Stimulated activated CD8-positive, alpha-beta memory T cell treated with anti-CD3 and anti-CD28 coated beads, Interleukin-4, amount 100 ng/mL, for 24 hours (primary cell): ENCODE measurements at regions not wholly inside any gene's neighbourhood (a gene's known extent, or its start where the extent isn't known, plus 50 kb on each side); places are given as distances from the start of the nearest gene placed in this dataset.

ENCODE experiments used
- DNase-seq: peaks from one replicate; pipeline ENCODE4 v3.0.0-alpha.2; 2020; ENCODE audit warnings: low read depth

DNA sequence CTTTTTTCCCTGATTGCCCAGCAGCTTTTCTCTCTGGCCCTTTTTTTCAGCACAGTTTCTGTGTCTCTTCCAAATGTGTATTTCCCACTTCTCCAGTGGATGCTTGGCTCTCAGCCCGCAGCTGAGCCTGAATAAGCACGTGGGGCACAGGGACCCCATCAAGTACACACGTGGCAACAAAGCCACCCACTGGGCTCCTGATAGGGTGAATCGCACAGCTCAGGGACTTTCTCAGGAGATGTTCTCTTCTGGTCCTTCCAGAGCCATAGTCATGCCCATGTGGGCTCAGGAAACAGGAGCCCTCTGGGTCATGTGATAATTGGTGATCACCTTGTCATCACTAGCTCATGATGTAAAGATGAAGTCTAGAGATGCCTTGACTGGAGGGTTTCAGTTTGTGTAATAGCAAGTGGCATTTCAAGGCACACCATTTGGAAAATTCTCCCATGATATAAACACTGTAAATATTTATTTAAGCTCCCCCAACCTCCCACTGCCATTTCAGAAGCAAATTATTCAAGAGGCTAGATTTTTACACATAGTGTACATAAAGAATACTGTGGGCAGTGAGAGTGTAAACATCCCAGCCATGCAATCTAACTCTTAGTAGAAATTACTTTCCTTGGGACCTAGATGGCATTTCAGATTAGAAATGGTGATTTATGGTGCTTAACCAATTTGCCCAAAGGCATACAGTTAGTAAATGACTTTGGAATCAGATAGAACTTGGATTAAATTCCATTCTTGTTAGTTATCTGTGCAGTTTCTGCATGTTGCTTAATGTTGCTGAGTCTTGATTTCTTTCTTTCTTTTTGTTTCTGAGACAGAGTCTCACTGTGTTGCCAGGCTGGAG is 597.5 kb downstream of the SLC4A3 start:
- DNase-seq: no peak

GRCh38 chr2:220226076-220226475 is 598.6 kb downstream of the SLC4A3 start:
- no peak for DNase-seq

- no peak for DNase-seq
Measured at GRCh38 chr2:220226546-220226945, 599.1 kb downstream of the SLC4A3 start.

DNA sequence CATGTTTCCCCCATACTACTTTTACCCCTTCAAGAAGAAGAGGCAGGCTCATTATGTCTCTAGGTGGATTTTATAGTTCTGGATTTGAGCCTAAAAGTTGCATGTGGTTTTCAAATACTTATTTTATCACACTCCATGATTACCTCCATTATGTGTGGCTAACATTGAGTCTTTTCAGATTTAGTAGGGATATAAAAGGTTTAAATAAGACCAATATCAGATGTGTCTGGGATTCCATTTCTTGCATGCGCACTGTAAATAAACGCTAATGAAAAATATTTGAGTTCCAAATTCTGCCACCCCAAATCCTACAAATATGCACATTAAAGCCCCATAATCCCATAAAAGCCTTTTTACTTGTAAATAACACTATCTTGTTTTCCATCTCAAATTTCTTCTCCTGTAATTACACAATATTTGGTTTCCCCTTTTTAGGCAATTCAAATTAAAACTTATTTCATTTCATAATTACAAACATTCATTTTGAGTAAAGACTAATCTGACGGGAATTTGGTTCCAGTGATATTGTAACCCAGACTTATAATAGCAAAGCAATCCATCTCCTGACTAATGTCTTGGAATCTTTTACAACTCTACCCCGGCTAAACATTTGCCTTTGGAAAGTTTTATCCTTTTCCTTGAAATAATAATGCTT is 600.0 kb downstream of the SLC4A3 start:
- no peak for DNase-seq

DNA sequence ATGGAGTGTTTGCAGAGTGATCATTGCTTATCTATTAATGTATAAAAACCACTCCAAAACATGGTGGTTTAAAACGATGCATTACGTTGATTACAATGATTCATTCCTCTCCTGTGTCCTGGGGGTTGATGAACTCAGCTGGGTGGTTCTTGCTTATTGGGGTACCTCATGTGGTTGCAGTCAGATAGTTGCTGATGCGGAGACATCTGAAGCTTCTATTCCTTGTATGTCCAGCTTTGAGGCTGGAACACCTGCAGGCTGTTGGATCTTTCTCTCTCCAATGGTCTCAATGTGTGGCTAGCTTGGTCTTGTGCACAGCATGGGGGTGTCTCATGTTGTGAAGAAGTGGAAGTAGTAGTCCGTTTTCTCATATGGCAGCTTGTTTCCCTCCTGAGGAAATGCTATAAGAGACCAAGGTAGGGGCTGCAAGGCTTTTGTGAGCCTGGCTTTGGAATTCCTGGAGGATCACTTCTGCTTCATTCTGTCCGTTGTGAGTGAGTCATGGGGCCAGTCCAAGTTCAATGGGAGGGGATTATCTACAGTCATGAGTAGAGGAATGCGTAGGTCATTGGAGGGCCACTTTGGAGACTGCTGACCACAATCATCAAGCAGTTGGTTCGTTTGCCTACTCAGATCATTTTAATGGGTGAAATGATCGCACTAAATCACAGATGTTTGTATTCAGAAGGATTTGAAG is 601.0 kb downstream of the SLC4A3 start:
- no peak for DNase-seq

DNA sequence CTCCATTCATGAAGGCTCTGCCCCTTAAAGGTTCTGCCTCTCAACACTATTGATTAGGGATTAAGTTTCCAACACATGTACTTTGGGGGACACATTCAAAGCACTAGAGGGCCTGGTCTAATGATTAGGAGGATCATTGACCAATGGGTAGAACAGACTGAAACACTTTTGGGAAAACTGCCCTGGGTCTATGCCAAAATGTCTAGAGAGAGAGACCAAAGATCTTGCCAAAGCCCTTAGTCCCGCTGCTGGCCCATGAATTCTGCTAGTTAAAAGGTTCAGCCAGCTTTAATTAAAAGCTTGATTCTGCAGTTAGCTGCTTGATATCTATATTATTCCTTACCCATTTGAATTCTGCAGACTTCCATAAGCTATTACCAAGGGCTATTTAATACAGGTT is 613.2 kb downstream of the SLC4A3 start:
- DNase-seq: no peak

GRCh38 chr2:220241423-220241822 is 614.0 kb downstream of the SLC4A3 start:
- DNase-seq: no peak

DNA sequence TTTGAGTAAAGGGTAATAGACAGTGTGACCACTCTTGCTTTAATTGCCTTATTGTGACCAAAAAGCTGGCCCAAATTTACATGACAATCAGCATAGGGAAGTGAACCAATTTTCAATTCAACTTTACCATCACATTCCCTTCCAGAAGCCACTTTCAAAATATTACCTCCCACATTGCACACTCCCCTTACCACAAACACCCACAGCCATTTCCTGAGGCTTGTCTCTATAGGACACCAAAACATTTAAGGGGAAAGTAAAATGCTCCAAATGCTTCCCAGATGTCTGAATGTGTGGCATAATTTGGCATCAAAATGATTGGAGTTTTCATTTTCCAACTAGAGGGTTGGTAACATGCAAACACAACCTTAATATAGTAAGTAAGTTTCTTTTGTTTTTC is 616.1 kb downstream of the SLC4A3 start:
- DNase-seq: no peak

DNA sequence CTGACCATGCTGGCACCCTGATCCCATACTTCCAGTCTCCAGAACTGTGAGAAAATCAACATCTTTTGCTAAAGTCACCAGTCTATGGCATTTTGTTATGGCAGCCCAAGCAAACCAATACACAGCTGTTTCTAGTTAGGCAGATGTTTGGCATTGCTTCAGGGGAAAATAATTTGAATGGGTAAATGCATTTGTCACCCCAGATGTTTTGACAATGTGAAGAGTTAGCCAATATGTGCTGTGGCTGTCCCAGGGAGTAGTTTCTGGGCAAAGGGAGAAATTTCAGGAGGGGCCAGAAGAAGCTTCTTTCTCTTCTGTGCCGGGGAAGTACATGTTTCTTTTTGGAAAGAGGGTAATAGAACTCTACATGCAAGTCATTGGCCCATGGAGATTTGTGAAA is 619.0 kb downstream of the SLC4A3 start:
- no peak for DNase-seq

- no peak for DNase-seq
Measured at GRCh38 chr2:220247588-220248350, 620.3 kb downstream of the SLC4A3 start.

DNA sequence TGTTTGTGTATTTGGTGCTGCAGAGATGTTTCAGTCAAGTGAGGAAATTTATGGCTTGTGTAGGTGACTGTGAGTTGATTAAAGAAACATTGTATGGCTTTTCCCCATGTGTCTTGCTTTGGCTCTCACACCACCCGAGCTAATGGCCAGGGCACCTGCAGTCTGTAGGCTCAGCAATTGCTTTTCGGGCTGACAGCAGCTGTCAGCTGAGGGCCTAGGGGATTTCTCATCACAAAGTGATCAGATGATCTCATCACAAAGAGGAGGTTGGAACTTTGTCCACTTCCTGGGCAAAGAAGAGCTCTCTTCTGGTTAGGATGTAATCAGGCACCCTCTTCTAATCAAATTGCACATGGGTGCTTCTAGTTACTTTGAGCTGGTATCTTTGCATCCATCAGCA is 632.2 kb downstream of the SLC4A3 start:
- no peak for DNase-seq

DNA sequence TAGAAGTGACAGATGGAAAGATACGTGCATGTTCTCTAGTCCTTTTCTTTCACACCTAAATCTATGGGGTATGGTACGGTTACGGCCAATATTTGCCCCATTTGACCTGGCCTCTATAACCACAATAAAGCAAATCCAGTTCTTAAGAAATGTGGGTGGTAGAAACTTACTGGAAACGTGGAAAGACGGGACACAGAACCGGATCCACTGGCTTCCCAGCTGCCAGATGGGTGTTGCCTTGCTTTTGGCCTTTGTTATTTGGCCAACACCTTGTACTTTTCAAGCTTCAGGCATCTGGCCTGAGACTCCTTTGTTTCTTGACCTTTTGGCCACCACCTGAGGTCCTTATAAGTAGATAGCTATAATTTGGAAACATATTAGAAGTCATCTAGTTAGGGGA is 635.9 kb downstream of the SLC4A3 start:
- DNase-seq: no peak

GRCh38 chr2:220269367-220269766 is 641.9 kb downstream of the SLC4A3 start:
- no peak for DNase-seq

GRCh38 chr2:220270481-220271070 is 643.1 kb downstream of the SLC4A3 start:
- DNase-seq: no peak

- DNase-seq: no peak
Measured at GRCh38 chr2:220272656-220273055, 645.2 kb downstream of the SLC4A3 start.

DNA sequence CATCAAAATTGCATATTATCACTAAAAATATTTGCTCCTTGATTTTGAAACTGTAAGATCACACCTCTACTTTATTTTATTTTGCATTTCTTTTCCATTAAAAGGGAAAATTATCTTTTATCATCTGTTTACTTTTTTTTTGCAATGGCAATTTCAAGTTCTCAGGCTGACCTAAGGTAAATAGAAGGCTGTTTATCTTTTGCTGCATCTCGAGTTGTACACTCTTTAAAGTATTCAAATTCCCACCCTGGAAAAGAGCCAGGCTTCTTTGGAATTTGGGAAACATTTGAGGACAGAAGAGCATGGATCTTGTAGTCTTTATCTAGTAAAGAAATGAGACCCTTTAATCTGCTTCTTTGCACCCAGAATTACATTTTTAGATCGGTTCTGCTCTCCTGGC is 645.7 kb downstream of the SLC4A3 start:
- no peak for DNase-seq

DNA sequence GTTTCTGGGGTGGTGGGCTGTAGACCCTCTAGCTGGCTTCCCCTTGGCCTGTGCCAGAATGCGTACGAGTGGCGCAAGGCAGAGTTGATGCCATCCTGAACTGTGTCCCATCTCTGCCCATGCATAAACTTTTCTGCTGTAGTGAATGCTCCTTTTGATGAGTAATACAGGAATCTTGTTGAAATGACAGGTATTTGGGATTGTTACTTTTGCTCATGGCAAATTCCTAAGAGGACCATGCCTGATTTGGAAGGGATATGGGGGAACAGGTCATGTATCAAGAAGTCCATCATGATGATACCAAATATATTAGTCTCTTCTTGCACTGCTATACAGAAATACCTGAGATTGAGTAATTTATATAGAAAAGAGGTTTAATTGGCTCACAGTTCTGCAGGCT is 648.0 kb downstream of the SLC4A3 start:
- no peak for DNase-seq

GRCh38 chr2:220276741-220277444 is 649.5 kb downstream of the SLC4A3 start:
- no peak for DNase-seq

GRCh38 chr2:220277445-220277975 is 650.1 kb downstream of the SLC4A3 start:
- no peak for DNase-seq

DNA sequence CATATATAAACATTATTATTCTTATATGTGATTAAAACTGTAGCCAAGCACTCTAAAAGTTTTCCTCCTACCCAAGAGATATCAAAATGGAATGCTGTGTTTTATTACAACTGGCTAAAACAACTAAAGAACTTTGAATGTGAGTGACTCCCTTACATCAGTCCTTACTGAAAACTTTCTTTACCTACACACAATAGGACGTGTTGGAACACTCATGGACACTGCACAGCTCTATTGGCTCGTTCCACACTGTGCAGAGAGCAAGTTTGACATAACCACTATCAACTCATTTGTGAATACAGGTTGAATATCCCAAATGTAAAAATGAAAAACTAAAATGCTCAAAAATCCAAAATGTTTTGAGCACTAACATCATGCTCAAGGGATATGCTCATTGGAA is 650.6 kb downstream of the SLC4A3 start:
- no peak for DNase-seq

DNA sequence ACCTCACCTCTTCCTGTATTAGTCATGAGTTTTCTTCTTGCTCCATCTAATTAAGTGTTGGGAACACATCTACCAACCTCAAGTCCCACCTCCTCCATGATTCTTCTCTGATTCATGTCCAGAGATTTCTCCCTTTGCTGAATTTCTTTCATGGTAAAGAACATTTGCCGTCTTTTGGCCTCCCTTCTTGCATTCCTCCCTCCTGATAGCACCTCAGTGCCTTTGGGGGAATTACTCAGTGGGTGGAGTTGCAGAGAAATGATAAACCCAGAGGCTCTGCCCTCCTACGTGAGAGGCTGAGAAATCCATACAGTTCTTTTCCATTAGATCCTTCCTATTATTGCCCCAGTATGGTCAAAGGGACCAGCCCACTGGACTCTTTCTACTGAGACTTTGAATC is 651.9 kb downstream of the SLC4A3 start:
- no peak for DNase-seq
